A549 (cell line): ENCODE measurements at regions not wholly inside any gene's neighbourhood (a gene's known extent, or its start where the extent isn't known, plus 50 kb on each side); places are given as distances from the start of the nearest gene placed in this dataset.

Experiments used
- CTCF ChIP-seq: fragments of >200 bp; sonication (Bioruptor Twin); formaldehyde crosslinking; IDR thresholded peaks from 3 replicates; pipeline ENCODE4 v1.5.1; 2016
- RAD21 ChIP-seq, 2 experiments: fragments of >200 bp in 1 of 2; sonication (Bioruptor Twin) in 1 of 2; formaldehyde crosslinking in 1 of 2; IDR thresholded peaks in 1 of 2; conservative IDR thresholded peaks in 1 of 2; 2 replicates in 1 of 2; 3 replicates in 1 of 2; pipeline ENCODE4 v1.6.1; 2012 to 2018; ENCODE audit warnings: inconsistent platforms in 1 of 2

- TF ChIP-seq CTCF (no peak), RAD21 (conservative IDR thresholded peaks at IDR 0.05 in 1 of 2, IDR thresholded peaks at IDR 0.05 in 1 of 2) (no peak)
These were observed 267.8 kb downstream of the FOXD2 start for GRCh38 chr1:47705517-47706130.
